B cell (primary cell): ENCODE measurements at regions not wholly inside any gene's neighbourhood (a gene's known extent, or its start where the extent isn't known, plus 50 kb on each side); places are given as distances from the start of the nearest gene placed in this dataset.

Source experiments
- ATAC-seq: fragments of 200-7000 bp; cut with Tn5 transposase; one replicate; pipeline ENCODE4 v1.10.0; 2021; ENCODE audit warnings: low read depth, mild to moderate bottlenecking, moderate number of reproducible peaks, moderate library complexity
- CTCF ChIA-PET: fragments of 350-600 bp; sonication (Branson Sonifier 250); formaldehyde crosslinking; loops from one replicate; lab custom pipeline; 2021; ENCODE audit warnings: antibody characterized with exemption, inconsistent platforms; lab: Charles Lee
- POLR2A ChIA-PET: fragments of 350-600 bp; sonication (Branson Sonifier 250); formaldehyde crosslinking; loops from one replicate; lab custom pipeline; 2021; ENCODE audit warnings: antibody characterized with exemption; lab: Charles Lee
- DNase-seq: peaks from one replicate; pipeline ENCODE4 v3.0.0; 2013
- H2AFZ ChIP-seq: 2 replicates; pipeline ENCODE4 v1.6.1; 2012; ENCODE audit warnings: mild to moderate bottlenecking, low read depth, low read length; ENCODE audit not compliant: insufficient read depth, poor library complexity, severe bottlenecking
- H3K27ac ChIP-seq, 2 donors: 1 replicate in 1 of 2; 2 replicates in 1 of 2; pipeline ENCODE4 v1.5.1; 2012 to 2013; ENCODE audit warnings: low read length in 2 of 2, mild to moderate bottlenecking in 2 of 2, moderate library complexity in 1 of 2
- H3K27me3 ChIP-seq, 4 experiments: fragments of 200-600 bp in 1 of 4; sonication (generic) in 1 of 4; replicated peaks in 1 of 4; 1 replicate in 2 of 4; 2 replicates in 2 of 4; pipeline versions ENCODE4 v1.6.1 to v1.7.0; 2013 to 2016; ENCODE audit warnings: low read length in 3 of 4, mild to moderate bottlenecking in 2 of 4, mixed read lengths in 1 of 4, moderate library complexity in 1 of 4; ENCODE audit not compliant: insufficient read depth in 4 of 4, control insufficient read depth in 3 of 4; ENCODE audit errors: control extremely low read depth in 1 of 4
- H3K36me3 ChIP-seq, 2 experiments: replicated peaks in 1 of 2; 1 replicate in 1 of 2; 2 replicates in 1 of 2; pipeline versions ENCODE4 v1.6.1 to v1.7.1; 2013; ENCODE audit warnings: low read length in 1 of 2; ENCODE audit not compliant: insufficient read depth in 2 of 2, control insufficient read depth in 1 of 2; ENCODE audit errors: control extremely low read depth in 1 of 2, extremely low read depth in 1 of 2
- H3K4me1 ChIP-seq, 2 donors: fragments of 200-600 bp in 1 of 2; sonication (generic) in 1 of 2; 1 replicate in 1 of 2; 2 replicates in 1 of 2; pipeline versions ENCODE4 v1.5.1 to v1.6.1; 2013 to 2017; ENCODE audit warnings: low read length in 2 of 2; ENCODE audit not compliant: control insufficient read depth in 2 of 2, insufficient read depth in 2 of 2
- H3K4me2 ChIP-seq: replicated peaks from 2 replicates; pipeline ENCODE3; 2012; ENCODE audit warnings: mild to moderate bottlenecking, low read depth, low read length; ENCODE audit not compliant: poor library complexity, severe bottlenecking
- H3K4me3 ChIP-seq, 5 experiments: fragments of 200-600 bp in 1 of 5; sonication (generic) in 1 of 5; 1 replicate in 3 of 5; 2 replicates in 2 of 5; pipeline versions ENCODE4 v1.5.1 to v1.7.0; 2011 to 2016; ENCODE audit warnings: low read length in 4 of 5, mild to moderate bottlenecking in 4 of 5, low read depth in 2 of 5, control low read depth in 1 of 5, moderate library complexity in 1 of 5; ENCODE audit not compliant: insufficient read depth in 1 of 5; ENCODE audit errors: control extremely low read depth in 1 of 5, extremely low read depth in 1 of 5
- H3K79me2 ChIP-seq: fragments of 200-600 bp; sonication (generic); one replicate; pipeline ENCODE4 v1.6.0; 2016; ENCODE audit warnings: low read length; ENCODE audit not compliant: control insufficient read depth, insufficient read depth
- H3K9ac ChIP-seq: fragments of 200-600 bp; sonication (generic); 2 replicates; pipeline ENCODE4 v1.6.1; 2017; ENCODE audit warnings: mild to moderate bottlenecking, low read length, moderate library complexity
- H3K9me3 ChIP-seq, 3 donors: one replicate each; pipeline versions ENCODE4 v1.6.1 to v1.7.1; 2013; ENCODE audit warnings: low read length in 2 of 3; ENCODE audit not compliant: control insufficient read depth in 2 of 3, insufficient read depth in 1 of 3; ENCODE audit errors: control extremely low read depth in 1 of 3
- H4K20me1 ChIP-seq: 2 replicates; pipeline ENCODE4 v1.6.0; 2012; ENCODE audit warnings: mild to moderate bottlenecking, low read length; ENCODE audit not compliant: insufficient read depth, control insufficient read depth, poor library complexity, severe bottlenecking
- H3K27ac Mint-ChIP-seq: one replicate; pipeline ENCODE4 v1.8.0; 2021; ENCODE audit warnings: mixed read lengths
- H3K27me3 Mint-ChIP-seq: one replicate; pipeline ENCODE4 v1.8.0; 2021; ENCODE audit warnings: mixed read lengths
- H3K4me1 Mint-ChIP-seq: one replicate; pipeline ENCODE4 v1.8.0; 2021; ENCODE audit warnings: mixed read lengths
- H3K4me3 Mint-ChIP-seq: one replicate; pipeline ENCODE4 v1.8.0; 2021; ENCODE audit warnings: mixed read lengths
- H3K9me3 Mint-ChIP-seq: one replicate; pipeline ENCODE4 v1.8.0; 2022; ENCODE audit warnings: mixed read lengths; ENCODE audit not compliant: insufficient read depth
- EZH2 ChIP-seq: IDR thresholded peaks from 2 replicates; pipeline ENCODE4 v1.6.1; 2012; ENCODE audit warnings: borderline replicate concordance, low read depth, mild to moderate bottlenecking, moderate library complexity, low read length; ENCODE audit not compliant: insufficient read depth, poor library complexity, severe bottlenecking
- WGBS: methylation state at CpG from one replicate; pipeline ENCODE4 v1.1.5; 2013; ENCODE audit warnings: missing lambda C conversion rate; ENCODE audit not compliant: insufficient coverage; 5-methylcytosine and 5-hydroxymethylcytosine counted together
- intact Hi-C: fragments of 100-400 bp; cut with micrococcal nuclease; formaldehyde crosslinking; loops from one replicate; pipeline ENCODE4 v1.10.0; 2022
- TF ChIP-seq, protein P1 (sequence below): fragments of 200-600 bp; IDR thresholded peaks from one replicate; pipeline ENCODE4 v1.8.0; 2022; ENCODE audit warnings: antibody characterized with exemption, mild to moderate bottlenecking

GRCh38 chr9:107431461-107431860 lies 58.1 kb downstream of the KLF4 start:
- 97% methylated on average over 4 of the region's 4 CpGs for WGBS
- Mint-ChIP-seq H3K9me3 (no peaks in the 10 kb centered on the region), H3K4me1 (no peaks in the 10 kb centered on the region), H3K27me3 (peaks cover 23% of the 10 kb centered on the region), H3K4me3 (no peak overlapping the region), H3K27ac (no peak overlapping the region)
- ChIA-PET CTCF (no interaction called here), POLR2A (no interaction called here)
- no peak overlapping the region for H2AFZ ChIP-seq
- no peaks in the 10 kb centered on the region for H3K79me2 ChIP-seq
- H3K4me1 ChIP-seq = no peaks in the 10 kb centered on the region
- no peak overlapping the region for H3K4me3 ChIP-seq
- H3K27ac ChIP-seq = no peak overlapping the region
- no peak for TF ChIP-seq EZH2
- TF ChIP-seq, protein P1, sequence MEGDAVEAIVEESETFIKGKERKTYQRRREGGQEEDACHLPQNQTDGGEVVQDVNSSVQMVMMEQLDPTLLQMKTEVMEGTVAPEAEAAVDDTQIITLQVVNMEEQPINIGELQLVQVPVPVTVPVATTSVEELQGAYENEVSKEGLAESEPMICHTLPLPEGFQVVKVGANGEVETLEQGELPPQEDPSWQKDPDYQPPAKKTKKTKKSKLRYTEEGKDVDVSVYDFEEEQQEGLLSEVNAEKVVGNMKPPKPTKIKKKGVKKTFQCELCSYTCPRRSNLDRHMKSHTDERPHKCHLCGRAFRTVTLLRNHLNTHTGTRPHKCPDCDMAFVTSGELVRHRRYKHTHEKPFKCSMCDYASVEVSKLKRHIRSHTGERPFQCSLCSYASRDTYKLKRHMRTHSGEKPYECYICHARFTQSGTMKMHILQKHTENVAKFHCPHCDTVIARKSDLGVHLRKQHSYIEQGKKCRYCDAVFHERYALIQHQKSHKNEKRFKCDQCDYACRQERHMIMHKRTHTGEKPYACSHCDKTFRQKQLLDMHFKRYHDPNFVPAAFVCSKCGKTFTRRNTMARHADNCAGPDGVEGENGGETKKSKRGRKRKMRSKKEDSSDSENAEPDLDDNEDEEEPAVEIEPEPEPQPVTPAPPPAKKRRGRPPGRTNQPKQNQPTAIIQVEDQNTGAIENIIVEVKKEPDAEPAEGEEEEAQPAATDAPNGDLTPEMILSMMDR = no peak
- no peak overlapping the region for H3K4me2 ChIP-seq
- no peak for DNase-seq
- no peaks in the 10 kb centered on the region for H4K20me1 ChIP-seq
- no peak overlapping the region for H3K9ac ChIP-seq
- intact Hi-C loops = no loop called here
- no peaks in the 10 kb centered on the region for H3K9me3 ChIP-seq
- no peak for ATAC-seq
- H3K27me3 ChIP-seq = no peaks in the 10 kb centered on the region
- H3K36me3 ChIP-seq = no peaks in the 10 kb centered on the region

- peaks cover 17% of the 10 kb centered on the region for H3K27me3 Mint-ChIP-seq
- no peak for ATAC-seq
- H3K4me3 ChIP-seq = no peak overlapping the region
- TF ChIP-seq, protein P1 = no peak
- intact Hi-C loops = no loop called here
- no peak overlapping the region for H3K4me2 ChIP-seq
- ChIA-PET CTCF (no interaction called here), POLR2A (no interaction called here)
- 100% methylated on average over 2 of the region's 7 CpGs for WGBS
- H4K20me1 ChIP-seq = no peaks in the 10 kb centered on the region
- H3K9ac ChIP-seq = no peak overlapping the region
- no peaks in the 10 kb centered on the region for H3K79me2 ChIP-seq
- H3K27me3 ChIP-seq = peaks cover 0 to 4% (median under 1%) of the 10 kb centered on the region in 4 experiments
- H3K4me1 Mint-ChIP-seq = peaks cover 4% of the 10 kb centered on the region
- no peak overlapping the region for H3K27ac ChIP-seq
- peaks cover 0 to 4% of the 10 kb centered on the region in 2 donors for H3K4me1 ChIP-seq
- no peak overlapping the region for H2AFZ ChIP-seq
- no peaks in the 10 kb centered on the region for H3K9me3 ChIP-seq
- no peaks in the 10 kb centered on the region for H3K36me3 ChIP-seq
- DNase-seq = no peak
- H3K27ac Mint-ChIP-seq = no peak overlapping the region
- H3K9me3 Mint-ChIP-seq = no peaks in the 10 kb centered on the region
- no peak overlapping the region for H3K4me3 Mint-ChIP-seq
Measured at GRCh38 chr9:107430071-107430470, 59.5 kb downstream of the KLF4 start.
